A673 (cell line): ENCODE measurements at regions not wholly inside any gene's neighbourhood (a gene's known extent, or its start where the extent isn't known, plus 50 kb on each side); places are given as distances from the start of the nearest gene placed in this dataset.

Source experiments
- BruUV-seq: library from RNA; stranded (reverse); fragments of 400-500 nt; replicated peaks from 2 replicates; lab custom pipeline; 2021; lab: Mats Ljungman, UMichigan
- CTCF ChIA-PET: fragments of 300-600 bp; sonication (Branson Sonifier 250); formaldehyde crosslinking; loops from one replicate; lab custom pipeline; 2022; ENCODE audit warnings: antibody characterized with exemption; lab: Charles Lee
- POLR2A ChIA-PET: fragments of 300-600 bp; sonication (Branson Sonifier 250); formaldehyde crosslinking; loops from one replicate; lab custom pipeline; 2022; ENCODE audit warnings: antibody characterized with exemption; ENCODE audit not compliant: low non-redundant PET; lab: Charles Lee
- DNase-seq: peaks from one replicate; pipeline ENCODE4 v3.0.0-alpha.2; 2015; ENCODE audit warnings: low spot score
- H3K27ac ChIP-seq: fragments of 200-600 bp; sonication (generic); 2 replicates; pipeline ENCODE4 v1.5.1; 2016; ENCODE audit warnings: mixed run types, low read depth, mild to moderate bottlenecking, mixed read lengths, antibody characterized with exemption, low read length; ENCODE audit not compliant: poor library complexity, severe bottlenecking
- H3K27me3 ChIP-seq: fragments of 200-600 bp; sonication (generic); replicated peaks from 2 replicates; pipeline ENCODE4 v1.6.1; 2017; ENCODE audit warnings: mixed run types, low read depth, mild to moderate bottlenecking, mixed read lengths, antibody characterized with exemption, low read length; ENCODE audit not compliant: insufficient read depth, poor library complexity
- H3K36me3 ChIP-seq: fragments of 200-600 bp; sonication (generic); 2 replicates; pipeline ENCODE4 v1.6.1; 2016; ENCODE audit warnings: mixed run types, mild to moderate bottlenecking, mixed read lengths, antibody characterized with exemption, low read length; ENCODE audit not compliant: insufficient read depth, poor library complexity, severe bottlenecking
- H3K4me1 ChIP-seq: fragments of 200-600 bp; sonication (generic); 2 replicates; pipeline ENCODE4 v1.6.1; 2017; ENCODE audit warnings: mixed run types, mild to moderate bottlenecking, mixed read lengths, antibody characterized with exemption, low read length; ENCODE audit not compliant: insufficient read depth, poor library complexity, severe bottlenecking
- H3K4me3 ChIP-seq: fragments of 200-600 bp; sonication (generic); 2 replicates; pipeline ENCODE4 v1.5.1; 2016; ENCODE audit warnings: low read depth, mixed run types, mild to moderate bottlenecking, mixed read lengths, low read length; ENCODE audit not compliant: poor library complexity, severe bottlenecking
- H3K9me3 ChIP-seq: fragments of 200-600 bp; sonication (generic); 2 replicates; pipeline ENCODE4 v1.6.1; 2016; ENCODE audit warnings: mixed run types, low read depth, mild to moderate bottlenecking, mixed read lengths, antibody characterized with exemption, low read length; ENCODE audit not compliant: poor library complexity, severe bottlenecking
- CTCF ChIP-seq: fragments of 300-800, 200-600 bp; sonication (generic); conservative IDR thresholded peaks from 2 replicates; pipeline ENCODE4 v1.5.1; 2017; ENCODE audit warnings: low read depth, mild to moderate bottlenecking, antibody characterized with exemption, low read length, moderate library complexity, mixed read lengths
- EZH2 ChIP-seq: fragments of 200-600 bp; sonication (generic); IDR thresholded peaks from 2 replicates; pipeline ENCODE4 v1.6.1; 2017; ENCODE audit warnings: borderline replicate concordance, low read depth, mild to moderate bottlenecking, mixed read lengths, antibody characterized with exemption, low read length; ENCODE audit not compliant: poor library complexity, severe bottlenecking
- intact Hi-C: fragments of 100-400 bp; cut with micrococcal nuclease; formaldehyde crosslinking; loops from one replicate; pipeline ENCODE4 v1.10.0; 2022; ENCODE audit not compliant: unreplicated experiment

DNA sequence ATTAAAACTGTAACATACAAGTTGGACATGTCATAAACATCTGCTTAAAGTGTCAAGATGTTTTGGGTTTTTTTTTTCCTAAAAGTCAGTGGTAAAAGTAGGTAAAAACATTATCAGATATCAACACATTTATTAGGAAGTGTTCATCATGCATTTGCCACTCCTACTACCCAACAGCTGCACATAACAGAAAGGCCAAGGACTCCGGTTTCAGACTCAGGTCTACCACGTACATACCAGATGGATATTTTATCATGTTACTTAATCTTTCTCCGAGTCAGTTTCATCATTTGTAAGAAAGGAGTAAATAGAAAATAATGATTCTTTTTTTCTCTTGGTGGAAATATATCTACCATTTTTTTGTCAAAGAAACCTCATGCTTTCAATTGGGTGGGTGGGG is 192.3 kb downstream of the UBE2E3 start:
- intact Hi-C loops = no loop called here
- Histone ChIP-seq H3K27ac (no peak overlapping the region), H3K27me3 (no peaks in the 10 kb centered on the region), H3K36me3 (no peaks in the 10 kb centered on the region), H3K9me3 (no peaks in the 10 kb centered on the region), H3K4me3 (no peak overlapping the region), H3K4me1 (no peaks in the 10 kb centered on the region)
- DNase-seq = no peak
- BruUV-seq = no TSS peak
- POLR2A ChIA-PET = no interaction called here
- TF ChIP-seq EZH2 (no peak), CTCF (no peak)
- CTCF ChIA-PET = no interaction called here

DNA sequence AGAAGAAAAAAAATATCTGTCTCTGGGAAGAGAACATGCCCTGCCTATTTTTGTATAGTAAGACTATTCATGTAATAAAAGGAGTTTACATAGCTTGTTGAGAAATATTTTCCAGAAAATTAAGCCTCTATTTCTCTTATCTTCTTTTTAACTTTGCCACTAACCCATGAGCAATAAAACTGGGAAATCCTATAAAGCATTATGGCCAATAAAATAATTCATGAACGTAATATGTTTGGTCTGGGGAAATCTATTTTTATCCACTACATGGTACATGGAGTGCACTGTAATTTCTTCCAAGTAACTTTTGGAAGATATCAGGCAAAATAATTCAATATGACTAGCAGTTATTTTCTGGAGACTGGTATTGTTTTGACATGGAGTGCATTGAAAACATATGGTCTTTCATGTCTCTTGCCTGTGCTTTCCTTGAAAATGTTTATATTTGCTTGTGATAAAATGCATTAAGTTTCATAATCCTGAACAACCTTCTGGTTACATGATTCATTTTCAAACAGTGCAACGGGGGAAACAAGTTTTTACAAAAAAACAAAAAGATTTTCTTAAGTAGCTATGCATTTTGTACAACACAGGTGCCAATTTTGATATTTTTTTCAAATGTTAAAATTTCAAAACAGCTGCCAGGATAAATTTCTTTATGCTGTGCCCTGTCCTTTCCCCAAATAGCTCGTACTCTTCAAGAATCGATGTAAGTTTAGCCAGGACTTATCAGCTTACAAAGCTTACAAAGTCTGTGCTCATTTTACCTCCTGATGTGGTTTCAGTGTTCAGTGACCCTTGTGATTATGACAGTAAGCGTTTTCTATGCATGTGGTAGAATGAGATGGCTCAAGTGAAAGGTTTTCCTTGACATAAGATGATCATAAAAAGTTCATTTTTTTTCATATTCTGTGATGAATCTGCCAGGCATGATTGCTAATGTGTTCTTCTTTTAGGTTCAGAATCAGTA is 194.5 kb downstream of the UBE2E3 start:
- intact Hi-C loops = no loop called here
- no TSS peak for BruUV-seq
- no peak overlapping the region for H3K4me3 ChIP-seq
- no peaks in the 10 kb centered on the region for H3K4me1 ChIP-seq
- no peaks in the 10 kb centered on the region for H3K27me3 ChIP-seq
- ChIA-PET POLR2A (no interaction called here), CTCF (no interaction called here)
- no peak overlapping the region for H3K27ac ChIP-seq
- no peak for DNase-seq
- no peaks in the 10 kb centered on the region for H3K9me3 ChIP-seq
- no peaks in the 10 kb centered on the region for H3K36me3 ChIP-seq
- TF ChIP-seq CTCF (no peak), EZH2 (no peak)

GRCh38 chr2:181176540-181176939 is 196.1 kb downstream of the UBE2E3 start:
- intact Hi-C loops = no loop called here
- no peak overlapping the region for H3K4me3 ChIP-seq
- H3K4me1 ChIP-seq = no peaks in the 10 kb centered on the region
- H3K9me3 ChIP-seq = no peaks in the 10 kb centered on the region
- H3K27ac ChIP-seq = no peak overlapping the region
- ChIA-PET POLR2A (no interaction called here), CTCF (interaction anchor here (0.7 kb wide), 1 partner anchor 507 kb away, joined by 4 read pairs; no protein-coding TSS in a partner anchor)
- no peaks in the 10 kb centered on the region for H3K27me3 ChIP-seq
- BruUV-seq = no TSS peak
- no peak for DNase-seq
- TF ChIP-seq CTCF = no peak
- TF ChIP-seq EZH2 = no peak
- H3K36me3 ChIP-seq = no peaks in the 10 kb centered on the region
